Testis (tissue), 2 donors: ENCODE measurements at regions not wholly inside any gene's neighbourhood (a gene's known extent, or its start where the extent isn't known, plus 50 kb on each side); places are given as distances from the start of the nearest gene placed in this dataset.

Source experiments
- POLR2A ChIP-seq: fragments of 450-650 bp; IDR thresholded peaks from one replicate; pipeline ENCODE4 v1.6.1; 2017; ENCODE audit warnings: antibody characterized with exemption, mild to moderate bottlenecking, moderate library complexity
- TF ChIP-seq, protein P1 (sequence below), 3 experiments: fragments of 450-650 bp in 2 of 3; fragments of 200-600 bp in 1 of 3; sonication (generic) in 1 of 3; IDR thresholded peaks; one replicate each; pipeline ENCODE4 v1.5.1; 2016 to 2019; ENCODE audit warnings: antibody characterized with exemption in 3 of 3, mild to moderate bottlenecking in 2 of 3, moderate library complexity in 1 of 3

DNA sequence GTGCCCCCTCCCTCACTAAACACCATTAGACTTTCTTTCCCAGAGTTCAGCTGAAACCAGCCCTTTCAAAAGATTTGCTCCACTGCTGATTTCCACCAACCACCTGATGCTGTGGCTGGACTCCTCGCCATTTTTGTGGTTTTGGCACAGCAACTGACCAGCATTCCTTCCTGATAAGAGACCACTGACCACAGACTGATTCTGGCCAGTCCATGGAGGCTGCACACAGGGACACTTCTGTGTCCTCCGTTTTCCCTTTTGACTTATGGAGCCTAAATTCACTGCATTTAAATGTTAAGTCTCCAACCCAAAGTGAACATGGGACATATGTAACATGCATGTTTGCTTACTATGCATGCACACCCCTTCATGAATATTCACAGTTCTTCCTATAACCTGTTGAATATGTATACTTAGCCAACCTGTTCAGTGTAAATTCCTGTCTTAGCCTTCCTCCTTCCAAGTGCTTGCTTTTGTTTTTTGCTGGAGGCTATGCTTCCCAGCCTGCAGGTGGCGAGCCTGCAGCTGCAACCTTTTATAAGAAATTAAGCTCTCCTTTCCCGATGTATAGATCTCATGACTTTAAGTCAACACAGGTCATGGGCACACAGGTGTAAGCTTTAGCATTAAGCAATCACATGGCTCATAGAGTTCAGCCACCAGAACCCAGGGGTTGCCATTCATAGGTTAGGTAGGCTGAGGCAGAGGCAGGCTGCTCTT, 78.7 kb downstream of the ACTL7B start:
- TF ChIP-seq, protein P1, sequence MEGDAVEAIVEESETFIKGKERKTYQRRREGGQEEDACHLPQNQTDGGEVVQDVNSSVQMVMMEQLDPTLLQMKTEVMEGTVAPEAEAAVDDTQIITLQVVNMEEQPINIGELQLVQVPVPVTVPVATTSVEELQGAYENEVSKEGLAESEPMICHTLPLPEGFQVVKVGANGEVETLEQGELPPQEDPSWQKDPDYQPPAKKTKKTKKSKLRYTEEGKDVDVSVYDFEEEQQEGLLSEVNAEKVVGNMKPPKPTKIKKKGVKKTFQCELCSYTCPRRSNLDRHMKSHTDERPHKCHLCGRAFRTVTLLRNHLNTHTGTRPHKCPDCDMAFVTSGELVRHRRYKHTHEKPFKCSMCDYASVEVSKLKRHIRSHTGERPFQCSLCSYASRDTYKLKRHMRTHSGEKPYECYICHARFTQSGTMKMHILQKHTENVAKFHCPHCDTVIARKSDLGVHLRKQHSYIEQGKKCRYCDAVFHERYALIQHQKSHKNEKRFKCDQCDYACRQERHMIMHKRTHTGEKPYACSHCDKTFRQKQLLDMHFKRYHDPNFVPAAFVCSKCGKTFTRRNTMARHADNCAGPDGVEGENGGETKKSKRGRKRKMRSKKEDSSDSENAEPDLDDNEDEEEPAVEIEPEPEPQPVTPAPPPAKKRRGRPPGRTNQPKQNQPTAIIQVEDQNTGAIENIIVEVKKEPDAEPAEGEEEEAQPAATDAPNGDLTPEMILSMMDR (IDR thresholded peaks at IDR 0.05), result no peak
- TF ChIP-seq POLR2A, result no peak
